ENCODE measurements at regions not wholly inside any gene's neighbourhood (a gene's known extent, or its start where the extent isn't known, plus 50 kb on each side); places are given as distances from the start of the nearest gene placed in this dataset.
"Not testable (repeated sequence)": the region's sequence is repeated elsewhere in the genome, so short reads cannot be mapped to it uniquely, and the experiment has no call there.

DNA sequence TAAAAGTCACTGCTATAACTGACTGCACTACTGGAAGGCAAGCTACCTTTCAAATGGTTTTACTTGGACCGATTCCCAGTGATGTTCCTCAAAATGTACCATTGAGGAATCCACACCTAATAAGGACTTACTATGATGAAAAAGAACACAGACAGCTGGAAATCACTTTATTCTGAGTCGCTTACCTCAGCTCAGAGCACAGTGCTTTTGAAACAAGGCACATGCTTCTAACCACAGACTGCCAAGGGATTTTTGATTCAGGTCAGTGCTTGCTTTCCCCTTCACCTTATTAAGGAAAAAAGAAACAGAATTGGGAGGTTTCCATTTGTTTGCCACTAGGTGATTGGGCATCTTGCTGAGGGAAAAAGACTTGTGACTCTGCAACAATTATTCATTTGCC, 707.5 kb upstream of the FSHR start:
- DNase-seq (ENCODE audit: low spot score), result no peak
- intact Hi-C loops (cut with DNase I), result loop anchor here in 1 of 2 donors (1.0 kb wide), 1 partner anchor 35 kb away; no protein-coding TSS in a partner anchor

DNA sequence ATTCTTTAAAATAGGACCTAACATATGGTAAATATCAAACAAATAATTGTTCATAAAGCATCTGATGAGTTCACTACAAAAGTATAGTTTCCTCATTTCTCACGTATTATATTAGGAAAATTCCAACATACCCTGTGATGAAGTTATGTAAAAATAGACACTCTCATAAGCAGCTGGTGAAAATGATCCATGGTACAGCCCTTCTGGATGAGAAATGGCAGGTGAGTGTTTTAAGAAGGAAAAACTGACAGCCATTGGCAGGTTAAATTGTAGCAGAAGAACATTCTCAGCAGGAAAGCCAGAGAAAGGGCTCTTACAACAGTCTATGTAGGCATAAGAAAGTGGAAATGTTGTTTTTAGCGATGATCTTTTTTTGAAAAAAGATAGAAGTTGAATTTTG, 706.5 kb upstream of the FSHR start:
- DNase-seq (ENCODE audit: low spot score), result no peak
- intact Hi-C loops (cut with DNase I), result loop anchor here in 1 of 2 donors (1.0 kb wide), 1 partner anchor 34 kb away; no protein-coding TSS in a partner anchor

DNA sequence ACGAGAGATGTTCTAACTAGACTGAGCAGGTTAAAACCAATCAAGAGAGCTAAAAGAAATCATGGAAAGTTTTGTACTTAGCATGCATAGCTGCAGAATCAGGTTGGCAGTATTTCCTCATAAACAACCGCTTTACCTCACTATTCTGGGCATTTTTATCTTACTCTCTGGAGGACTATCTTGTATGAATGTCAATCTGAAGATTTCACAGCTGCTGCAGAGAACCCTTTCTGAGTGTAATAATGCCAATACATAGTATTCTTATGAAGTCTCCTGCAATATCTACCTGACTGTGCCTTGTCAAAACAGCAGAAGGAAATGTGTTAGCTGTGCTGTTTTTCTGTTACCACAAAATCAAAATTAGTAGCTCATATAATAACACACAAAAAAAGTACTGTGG, 705.9 kb upstream of the FSHR start:
- intact Hi-C loops (cut with DNase I), result no loop called here
- DNase-seq (ENCODE audit: low spot score), result no peak

DNA sequence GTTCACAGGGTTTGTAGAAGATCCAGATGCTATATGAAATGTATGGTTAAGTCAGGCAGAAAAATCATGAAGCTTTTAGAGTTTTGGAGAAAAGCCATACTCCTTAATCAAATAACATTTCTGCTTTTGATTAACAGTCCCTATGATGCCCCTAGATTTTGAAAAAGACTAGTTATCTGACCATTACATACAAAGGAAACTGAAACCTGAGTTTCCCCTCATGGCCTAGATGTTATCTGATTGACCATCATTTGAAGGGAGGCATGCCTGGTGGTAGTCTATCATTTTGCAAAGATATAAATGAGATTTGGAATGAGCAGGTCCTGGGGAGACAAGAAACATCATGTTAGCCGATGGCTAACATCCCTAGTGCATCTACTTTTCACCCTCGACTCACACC, 704.3 kb upstream of the FSHR start:
- no peak for DNase-seq (ENCODE audit: low spot score)
- intact Hi-C loops (cut with DNase I), result no loop called here

DNA sequence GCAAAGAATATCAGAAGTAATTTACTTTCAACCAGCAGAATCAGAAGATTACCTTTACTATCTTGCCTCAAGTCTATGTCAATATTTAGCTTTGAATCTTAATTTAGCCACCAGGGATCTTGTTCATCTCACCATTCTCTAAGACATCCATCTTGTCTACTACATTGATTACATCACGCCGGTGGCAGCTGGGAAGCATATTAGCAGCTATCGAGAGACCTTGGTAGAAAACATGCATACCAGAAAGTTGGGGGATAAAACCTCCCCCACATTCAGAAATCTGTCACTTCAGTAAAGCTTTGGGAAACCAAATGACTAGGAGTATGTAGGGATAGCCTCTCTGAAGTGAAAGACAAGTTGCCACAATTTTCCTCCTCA, 703.8 kb upstream of the FSHR start:
- DNase-seq (ENCODE audit: low spot score), result no peak
- intact Hi-C loops (cut with DNase I), result no loop called here

DNA sequence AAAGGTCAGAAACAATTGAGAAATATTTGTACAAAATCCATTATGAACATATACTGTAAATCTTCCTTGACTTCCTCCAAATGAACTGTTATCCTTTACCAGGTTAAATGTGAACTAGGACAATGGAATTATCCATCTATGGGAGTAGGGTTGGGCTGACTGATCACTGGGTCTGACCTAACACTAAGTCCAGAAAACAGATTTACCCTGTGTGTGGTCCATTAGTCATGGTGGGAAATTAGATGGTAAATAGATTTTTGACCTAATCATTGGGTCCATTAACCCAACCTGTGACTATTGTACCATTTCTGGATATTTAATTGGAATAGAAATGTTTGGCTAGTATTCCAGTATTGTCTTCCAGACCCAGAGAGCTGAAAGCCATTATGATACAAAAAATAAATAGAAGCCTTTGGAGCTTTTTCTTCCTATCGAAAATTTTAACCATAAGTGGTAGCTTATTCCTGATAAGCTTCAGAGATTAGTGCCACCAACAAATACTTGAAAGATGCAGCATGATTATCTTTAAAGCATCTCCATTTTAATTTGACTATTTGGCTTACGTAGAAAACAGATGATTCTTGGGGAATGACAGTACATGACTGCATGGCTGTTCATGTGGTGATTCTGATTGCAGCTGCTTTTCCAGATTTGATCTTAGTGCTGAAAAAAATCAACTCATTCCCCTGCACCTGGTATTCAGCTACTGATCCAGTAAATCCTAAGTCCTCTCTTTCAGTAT, 703.2 kb upstream of the FSHR start:
- DNase-seq (ENCODE audit: low spot score), result no peak
- intact Hi-C loops (cut with DNase I), result no loop called here

DNA sequence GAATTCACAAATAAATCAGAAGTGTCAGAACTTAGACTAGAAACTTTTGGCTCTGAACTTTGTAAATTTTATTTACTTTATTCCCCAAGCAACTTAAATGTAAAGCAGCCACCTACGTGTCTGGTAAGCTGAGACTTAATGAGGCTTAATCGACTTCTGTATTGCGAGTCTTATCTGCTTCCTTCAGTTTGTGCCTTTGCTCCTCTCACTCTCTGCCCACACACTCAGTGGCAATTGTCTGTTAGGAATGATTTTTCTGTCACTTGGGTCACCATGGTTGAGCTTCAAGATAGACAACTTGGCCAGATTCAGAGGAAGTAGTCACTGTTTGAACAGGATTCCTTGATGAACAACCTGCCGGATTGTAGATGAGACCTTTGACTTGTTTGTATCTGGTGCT, 691.4 kb upstream of the FSHR start:
- intact Hi-C loops (cut with DNase I), result no loop called here

DNA sequence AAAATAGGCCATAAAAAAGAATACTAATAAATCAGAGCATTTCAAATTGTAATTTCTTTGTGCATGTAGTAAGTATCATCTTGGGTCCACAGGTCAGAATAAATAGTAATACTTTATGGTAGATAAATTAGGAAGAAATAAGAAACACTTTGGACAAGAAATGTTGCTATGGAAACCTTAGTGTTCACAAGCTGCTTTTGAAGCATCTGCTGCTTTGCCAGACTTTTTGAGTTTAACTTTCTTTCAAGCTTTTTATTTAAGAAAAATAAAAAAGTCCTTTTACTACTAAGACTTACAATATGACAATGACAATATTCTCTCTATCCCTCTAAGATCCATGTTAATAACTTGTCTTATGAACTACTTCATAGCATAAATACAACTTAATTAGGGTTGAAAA, 690.7 kb upstream of the FSHR start:
- DNase-seq (ENCODE audit: low spot score), result no peak
- intact Hi-C loops (cut with DNase I), result no loop called here

More for the DNA sequence above, 691.4 kb upstream of the FSHR start:
- no peak for DNase-seq (ENCODE audit: low spot score)

DNA sequence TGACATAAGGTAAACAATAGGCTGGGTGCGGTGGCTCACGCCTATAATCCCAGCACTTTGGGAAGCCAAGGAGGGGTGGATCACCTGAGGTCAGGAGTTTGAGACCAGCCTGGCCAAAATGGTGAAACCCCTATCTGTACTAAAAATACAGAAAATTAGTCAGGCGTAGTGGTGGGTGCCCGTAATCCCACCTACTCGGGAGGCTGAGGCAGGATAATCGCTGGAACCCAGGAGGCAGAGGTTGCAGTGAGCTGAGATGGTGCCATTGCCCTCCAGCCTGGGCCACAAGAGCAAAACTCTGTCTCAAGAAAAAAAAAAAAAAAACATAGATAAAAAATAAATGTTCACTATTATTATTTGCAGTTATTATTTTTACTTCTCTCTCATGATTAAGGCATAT, 689.8 kb upstream of the FSHR start:
- intact Hi-C loops (cut with DNase I); DNase-seq (ENCODE audit: low spot score): not testable (repeated sequence)

DNA sequence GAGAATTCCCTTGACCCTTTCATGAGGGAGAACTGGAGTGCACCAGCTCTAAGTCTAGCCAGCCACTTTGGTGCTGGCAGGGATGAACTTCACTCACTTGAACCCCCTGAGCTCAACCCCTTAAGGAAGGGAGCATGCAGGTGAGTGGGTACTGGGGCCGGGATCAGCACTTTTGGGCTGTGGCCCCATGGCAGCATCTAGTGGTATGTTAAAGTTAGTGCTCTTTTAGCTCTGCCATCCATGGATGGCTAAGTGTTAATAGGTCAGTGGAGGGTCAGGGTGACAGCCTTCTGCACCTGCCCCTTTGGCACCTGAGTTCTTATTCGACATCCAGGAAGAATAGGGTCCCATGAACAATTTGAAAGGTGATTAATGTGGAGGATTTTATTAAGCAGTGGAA, 689.0 kb upstream of the FSHR start:
- intact Hi-C loops (cut with DNase I), result no loop called here
- DNase-seq (ENCODE audit: low spot score), result no peak

DNA sequence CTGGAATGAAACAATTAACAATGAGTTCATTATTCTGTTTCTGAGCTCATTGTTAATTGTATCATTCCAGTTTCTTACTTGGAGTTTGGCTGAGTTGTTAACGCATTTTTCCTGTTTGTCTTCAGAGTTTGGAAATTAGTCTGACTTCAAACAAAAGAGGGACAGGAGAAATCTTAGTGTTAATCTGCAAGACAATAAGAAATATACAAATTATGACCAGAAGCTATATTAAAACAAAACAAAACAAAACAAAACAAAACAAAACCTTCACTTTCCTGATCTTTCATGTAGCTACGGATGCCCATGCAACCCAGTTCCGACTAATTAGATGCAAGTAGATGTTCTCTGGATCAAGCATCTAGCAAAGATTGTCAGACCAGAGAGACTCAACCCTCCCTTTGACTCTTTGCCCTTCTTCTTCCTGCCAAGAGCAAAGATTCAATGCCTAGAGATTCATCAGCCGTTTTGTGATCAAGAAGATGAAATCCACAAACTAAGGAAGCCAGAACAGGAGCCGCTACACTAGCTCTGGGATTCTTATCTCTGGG, 686.2 kb upstream of the FSHR start:
- intact Hi-C loops (cut with DNase I), result no loop called here
- no peak for DNase-seq (ENCODE audit: low spot score)

DNA sequence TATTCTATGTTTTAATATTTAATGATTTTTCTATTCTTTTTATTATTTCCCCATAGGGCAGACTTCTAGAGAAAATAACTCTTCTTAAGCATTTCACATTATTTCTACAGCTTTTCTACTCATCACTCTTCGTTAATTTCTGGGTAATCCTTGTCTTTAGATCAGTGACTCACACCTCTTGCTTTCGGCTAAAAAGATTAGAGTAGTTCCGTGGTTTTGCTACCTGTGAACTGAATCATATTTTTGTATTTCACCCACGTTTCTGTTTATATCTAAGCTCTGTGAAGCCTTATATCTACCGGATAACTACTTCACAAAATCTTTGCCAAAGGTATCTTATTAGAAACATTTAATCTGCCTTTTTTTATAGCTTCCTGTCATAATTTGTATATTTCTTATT, 685.5 kb upstream of the FSHR start:
- intact Hi-C loops (cut with DNase I), result no loop called here
- no peak for DNase-seq (ENCODE audit: low spot score)

DNA sequence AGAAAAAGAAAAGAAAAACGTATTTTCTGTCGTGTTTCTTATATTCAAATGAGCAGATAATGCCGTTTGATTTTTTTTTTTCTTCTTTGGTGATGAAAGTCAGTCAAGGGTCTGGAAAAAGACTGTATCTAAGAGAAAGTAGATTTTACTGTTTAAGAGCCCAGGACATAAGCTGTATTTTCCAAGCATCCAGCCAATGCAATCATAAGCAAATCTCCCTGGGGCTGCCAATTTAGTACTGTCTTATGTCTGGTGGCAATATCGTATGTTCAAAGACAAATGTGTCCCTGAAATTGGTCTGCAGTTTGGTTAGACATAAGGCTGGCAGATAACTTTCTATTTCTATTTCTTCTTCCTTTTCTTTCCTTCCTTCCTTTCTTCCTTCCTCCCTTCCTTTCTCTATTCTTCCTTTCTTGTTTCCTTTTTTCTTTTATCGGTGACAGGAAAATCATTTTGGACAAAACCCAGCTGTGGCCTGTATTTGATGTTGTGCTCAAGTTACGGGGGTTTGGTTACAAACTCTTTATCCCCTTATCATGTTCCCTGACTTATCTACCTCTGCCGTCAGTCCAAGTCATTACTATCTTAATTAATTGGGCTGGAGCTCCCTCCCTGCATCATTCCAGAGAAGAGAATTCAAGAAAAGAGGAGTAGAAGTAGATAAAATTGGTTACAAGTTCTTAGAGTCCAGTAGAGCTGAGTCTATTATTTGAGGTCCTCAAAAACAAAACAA, 683.4 kb upstream of the FSHR start:
- intact Hi-C loops (cut with DNase I), result no loop called here
- DNase-seq (ENCODE audit: low spot score), result no peak

DNA sequence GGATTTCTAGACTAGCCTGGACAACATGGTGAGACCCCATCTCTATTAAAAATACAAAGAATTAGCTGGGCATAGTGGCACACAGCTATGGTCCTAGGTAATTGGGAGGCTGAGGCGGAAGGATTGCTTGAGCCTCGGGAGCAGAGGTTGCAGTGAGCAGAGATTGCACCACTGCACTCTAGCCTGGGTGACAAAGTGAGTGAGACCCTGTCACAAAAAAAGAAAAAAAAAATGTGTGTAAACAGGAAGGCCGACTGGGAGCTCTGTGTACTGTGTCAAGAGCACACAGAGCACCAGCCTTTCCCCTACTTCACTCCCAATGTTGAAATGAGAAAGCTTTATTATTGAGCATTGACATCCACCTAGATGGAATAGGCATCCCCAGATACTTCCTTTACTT, 681.7 kb upstream of the FSHR start:
- no peak for DNase-seq (ENCODE audit: low spot score)
- intact Hi-C loops (cut with DNase I), result no loop called here

DNA sequence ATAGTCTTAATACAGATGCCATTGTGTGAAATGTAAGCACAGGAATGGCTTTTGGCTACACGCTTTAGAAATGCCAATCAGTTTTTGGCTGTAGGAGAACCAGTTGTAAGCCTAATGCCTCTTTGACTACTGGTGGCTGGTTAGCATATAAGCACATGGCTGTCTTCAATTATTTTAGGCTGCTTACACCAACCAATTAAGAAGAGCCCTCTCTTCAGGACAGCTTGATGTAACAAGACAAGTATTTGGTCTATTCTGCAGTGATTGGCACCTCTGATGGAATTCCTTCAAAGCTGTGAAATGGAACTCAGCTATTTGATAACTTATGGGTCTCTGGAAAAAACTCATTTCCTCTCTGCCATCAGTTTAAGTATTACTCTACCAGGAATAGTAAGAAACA, 680.1 kb upstream of the FSHR start:
- no peak for DNase-seq (ENCODE audit: low spot score)
- intact Hi-C loops (cut with DNase I), result no loop called here

DNA sequence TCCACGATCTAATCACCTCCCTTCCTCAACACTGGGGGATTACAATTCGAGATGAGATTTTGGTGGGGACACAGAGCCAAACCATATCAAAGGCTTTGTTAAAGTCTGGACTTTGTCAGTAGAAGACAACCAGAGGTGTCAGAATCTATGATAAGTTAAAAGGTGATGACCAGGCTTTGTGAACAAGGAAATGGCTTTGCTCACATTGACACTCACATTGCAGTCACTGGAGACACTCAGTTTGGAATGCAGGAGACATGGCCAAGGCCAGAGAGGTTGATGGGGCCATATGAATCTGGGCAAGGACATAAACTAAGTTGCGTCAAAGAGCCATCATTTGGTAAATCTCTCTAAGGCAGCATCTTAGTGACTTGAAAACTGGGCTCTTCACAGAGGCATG, 678.2 kb upstream of the FSHR start:
- no peak for DNase-seq (ENCODE audit: low spot score)
- intact Hi-C loops (cut with DNase I), result no loop called here

DNA sequence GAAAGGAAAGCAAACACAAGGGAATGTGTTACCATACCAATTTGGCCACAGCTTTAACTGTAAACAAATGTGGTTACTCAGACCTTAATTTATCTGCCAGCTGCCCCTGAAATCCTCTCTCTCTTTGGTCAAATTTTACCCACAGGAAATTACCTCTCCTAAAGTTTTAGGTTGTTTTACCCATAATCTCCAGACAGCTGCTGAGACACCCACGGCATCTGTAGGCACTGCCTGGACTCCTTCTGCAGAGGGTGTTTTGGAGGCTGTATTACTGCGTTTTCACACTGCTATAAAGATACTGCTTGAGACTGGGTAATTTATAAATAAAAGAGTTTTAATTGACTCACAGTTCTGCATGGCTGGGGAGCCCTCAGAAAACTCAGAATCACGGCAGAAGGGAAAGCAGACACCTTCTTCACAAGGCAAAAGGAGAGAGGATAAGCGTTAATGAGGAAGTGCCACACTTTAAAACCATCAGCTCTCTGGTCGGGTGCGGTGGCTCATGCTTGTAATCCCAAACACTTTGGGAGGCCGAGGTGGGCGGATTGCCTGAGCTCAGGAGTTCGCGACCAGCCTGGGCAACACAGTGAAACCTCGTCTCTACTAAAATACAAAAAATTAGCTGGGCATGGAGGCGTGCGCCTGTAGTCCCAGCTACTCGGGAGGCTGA, 677.5 kb upstream of the FSHR start:
- DNase-seq (ENCODE audit: low spot score), result no peak
- intact Hi-C loops (cut with DNase I), result no loop called here

DNA sequence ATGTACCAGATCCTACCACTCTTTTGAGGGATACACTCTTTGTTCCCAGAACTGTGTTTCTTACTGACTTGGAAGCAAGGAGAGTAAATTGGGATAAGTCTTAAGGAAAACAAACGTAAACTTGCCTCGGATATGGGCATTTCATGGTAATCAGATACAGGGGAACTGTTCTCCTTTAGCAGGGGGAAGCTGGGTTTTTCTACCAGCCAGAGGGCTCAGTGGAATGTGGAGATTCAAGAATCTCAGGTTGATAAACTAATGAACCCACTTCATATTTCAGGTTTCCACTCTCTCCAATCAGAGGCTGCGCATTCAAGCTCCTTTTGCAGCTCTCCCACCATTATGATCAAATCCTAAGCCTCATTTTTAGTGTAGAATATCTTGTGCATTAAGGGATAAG, 676.5 kb upstream of the FSHR start:
- no peak for DNase-seq (ENCODE audit: low spot score)
- intact Hi-C loops (cut with DNase I), result no loop called here

DNA sequence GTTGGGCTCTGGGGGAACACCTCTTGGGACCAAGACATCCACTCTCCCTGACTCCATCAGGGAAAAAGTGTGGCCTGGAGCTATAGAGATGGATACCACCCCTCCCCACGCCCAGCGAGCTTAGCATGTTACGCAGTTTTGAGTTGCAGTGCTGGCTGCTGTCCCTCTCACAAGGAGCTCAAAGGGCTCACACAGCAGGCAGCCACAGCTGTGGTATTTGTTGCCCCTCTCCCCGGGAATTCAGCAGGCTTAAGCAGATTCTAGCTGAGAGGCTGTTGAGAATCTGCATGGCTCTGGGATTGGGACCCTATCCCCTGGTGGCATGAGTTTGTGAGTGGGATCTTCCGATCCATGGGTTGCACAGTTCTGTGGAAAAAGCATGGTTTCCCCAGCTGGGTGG, 673.1 kb upstream of the FSHR start:
- no peak for DNase-seq (ENCODE audit: low spot score)
- intact Hi-C loops (cut with DNase I), result loop anchor here in 1 of 2 donors (1.0 kb wide), 1 partner anchor 34 kb away; no protein-coding TSS in a partner anchor

DNA sequence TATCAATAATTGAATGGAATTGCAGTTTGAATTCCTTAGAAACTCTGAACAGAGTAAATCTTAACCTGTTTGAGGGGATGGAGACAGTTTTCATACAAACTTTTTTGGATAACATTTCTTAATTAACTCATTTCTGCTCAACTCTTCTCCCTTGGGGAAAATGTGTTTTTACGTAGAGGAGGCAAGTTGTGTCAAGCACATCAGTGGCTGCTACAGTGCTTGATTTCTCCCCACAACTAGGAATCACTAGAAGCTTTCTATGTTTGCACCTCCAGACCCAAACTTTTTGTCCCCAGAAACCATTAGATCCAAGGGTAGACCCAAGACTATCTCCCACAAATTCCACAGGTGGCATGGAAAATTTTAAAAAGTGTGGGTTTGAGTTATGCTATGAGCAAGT, 658.9 kb upstream of the FSHR start:
- intact Hi-C loops (cut with DNase I), result no loop called here
- DNase-seq (ENCODE audit: low spot score), result no peak

All from posterior vena cava (tissue), 2 donors.